Loucy (cell line): ENCODE measurements at regions not wholly inside any gene's neighbourhood (a gene's known extent, or its start where the extent isn't known, plus 50 kb on each side); places are given as distances from the start of the nearest gene placed in this dataset.

Experiments
- EZH2phosphoT487 ChIP-seq: fragments of 200-600 bp; IDR thresholded peaks from 2 replicates; pipeline ENCODE4 v1.6.1; 2018; ENCODE audit warnings: antibody characterized with exemption, mild to moderate bottlenecking, moderate library complexity, borderline replicate concordance
- TF ChIP-seq, protein P1 (sequence below): fragments of 200-600 bp; sonication (generic); conservative IDR thresholded peaks from 2 replicates; pipeline ENCODE4 v1.5.1; 2014; ENCODE audit warnings: mild to moderate bottlenecking, antibody characterized with exemption, low read length

DNA sequence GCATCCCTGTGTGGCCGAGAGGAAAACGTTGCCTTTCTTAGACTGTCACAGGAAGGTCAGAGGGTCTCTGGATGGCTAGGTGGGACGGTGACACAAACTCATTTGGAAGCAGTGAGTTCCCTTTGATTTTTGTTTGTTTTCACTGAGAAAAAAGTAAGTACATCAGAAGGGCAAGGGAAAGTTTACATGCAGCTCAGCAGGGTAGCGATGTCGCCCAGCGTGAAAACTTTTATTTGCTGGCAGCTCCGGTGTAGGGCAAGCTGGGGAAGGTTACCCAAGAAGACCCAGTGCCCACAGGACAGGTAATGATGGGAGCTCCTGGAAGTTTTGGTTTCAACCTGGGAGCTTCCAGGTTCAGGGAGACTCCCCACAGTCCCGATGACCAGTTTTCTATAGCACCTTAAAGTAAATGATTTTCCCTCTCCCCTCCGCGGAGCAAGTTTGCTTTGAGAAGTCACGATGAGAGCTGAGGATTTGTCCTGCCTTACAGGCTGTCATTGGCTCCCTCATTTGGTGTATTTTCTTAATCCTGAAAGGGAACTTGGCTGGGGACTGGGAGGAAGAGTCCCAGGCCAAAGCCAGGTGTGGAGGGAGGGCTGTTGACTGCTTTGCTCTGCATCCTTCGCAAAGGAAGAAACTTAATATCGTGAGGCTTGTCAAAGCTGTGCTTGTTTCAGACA is 64.7 kb upstream of the ESRRB start:
- TF ChIP-seq, protein P1, sequence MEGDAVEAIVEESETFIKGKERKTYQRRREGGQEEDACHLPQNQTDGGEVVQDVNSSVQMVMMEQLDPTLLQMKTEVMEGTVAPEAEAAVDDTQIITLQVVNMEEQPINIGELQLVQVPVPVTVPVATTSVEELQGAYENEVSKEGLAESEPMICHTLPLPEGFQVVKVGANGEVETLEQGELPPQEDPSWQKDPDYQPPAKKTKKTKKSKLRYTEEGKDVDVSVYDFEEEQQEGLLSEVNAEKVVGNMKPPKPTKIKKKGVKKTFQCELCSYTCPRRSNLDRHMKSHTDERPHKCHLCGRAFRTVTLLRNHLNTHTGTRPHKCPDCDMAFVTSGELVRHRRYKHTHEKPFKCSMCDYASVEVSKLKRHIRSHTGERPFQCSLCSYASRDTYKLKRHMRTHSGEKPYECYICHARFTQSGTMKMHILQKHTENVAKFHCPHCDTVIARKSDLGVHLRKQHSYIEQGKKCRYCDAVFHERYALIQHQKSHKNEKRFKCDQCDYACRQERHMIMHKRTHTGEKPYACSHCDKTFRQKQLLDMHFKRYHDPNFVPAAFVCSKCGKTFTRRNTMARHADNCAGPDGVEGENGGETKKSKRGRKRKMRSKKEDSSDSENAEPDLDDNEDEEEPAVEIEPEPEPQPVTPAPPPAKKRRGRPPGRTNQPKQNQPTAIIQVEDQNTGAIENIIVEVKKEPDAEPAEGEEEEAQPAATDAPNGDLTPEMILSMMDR, result no peak
- TF ChIP-seq EZH2phosphoT487, result no peak
